Left ventricle myocardium inferior (tissue), 1 donor: ENCODE measurements at regions not wholly inside any gene's neighbourhood (a gene's known extent, or its start where the extent isn't known, plus 50 kb on each side); places are given as distances from the start of the nearest gene placed in this dataset.

ENCODE experiments used
- DNase-seq: peaks from one replicate; pipeline ENCODE4 v3.0.0-alpha.2; 2020
- H3K27ac ChIP-seq: fragments of 200-600 bp; replicated peaks from 2 replicates; pipeline ENCODE4 v1.8.0; 2021
- H3K27me3 ChIP-seq: fragments of 200-600 bp; 2 replicates; pipeline ENCODE4 v1.8.0; 2021; ENCODE audit warnings: low read depth
- H3K36me3 ChIP-seq: fragments of 200-600 bp; 2 replicates; pipeline ENCODE4 v1.8.0; 2021
- H3K4me1 ChIP-seq: fragments of 200-600 bp; 2 replicates; pipeline ENCODE4 v1.8.0; 2021
- H3K4me3 ChIP-seq: fragments of 200-600 bp; 2 replicates; pipeline ENCODE4 v1.8.0; 2021; ENCODE audit warnings: mild to moderate bottlenecking, moderate library complexity
- H3K9me3 ChIP-seq: fragments of 200-600 bp; replicated peaks from 2 replicates; pipeline ENCODE4 v1.8.0; 2021
- CTCF ChIP-seq: fragments of 200-600 bp; IDR thresholded peaks from 2 replicates; pipeline ENCODE4 v1.8.0; 2021; ENCODE audit warnings: antibody characterized with exemption, mild to moderate bottlenecking, borderline replicate concordance
- intact Hi-C: fragments of 100-400 bp; cut with micrococcal nuclease; formaldehyde crosslinking; loops from one replicate; pipeline ENCODE4 v1.11.0; 2022
- donor health status: DM: no; HTN: yes; CAD: no; lungs with severe emphysema.

GRCh38 chr1:193606035-193606434, 419.6 kb upstream of the B3GALT2 start:
- H3K4me3 ChIP-seq: no peak overlapping the region
- no peaks in the 10 kb centered on the region for H3K4me1 ChIP-seq
- peaks cover 10% of the 10 kb centered on the region for H3K9me3 ChIP-seq
- intact Hi-C loops: no loop called here
- TF ChIP-seq CTCF: no peak
- no peak for DNase-seq
- H3K36me3 ChIP-seq: no peaks in the 10 kb centered on the region
- H3K27me3 ChIP-seq: no peaks in the 10 kb centered on the region
- no peak overlapping the region for H3K27ac ChIP-seq

DNA sequence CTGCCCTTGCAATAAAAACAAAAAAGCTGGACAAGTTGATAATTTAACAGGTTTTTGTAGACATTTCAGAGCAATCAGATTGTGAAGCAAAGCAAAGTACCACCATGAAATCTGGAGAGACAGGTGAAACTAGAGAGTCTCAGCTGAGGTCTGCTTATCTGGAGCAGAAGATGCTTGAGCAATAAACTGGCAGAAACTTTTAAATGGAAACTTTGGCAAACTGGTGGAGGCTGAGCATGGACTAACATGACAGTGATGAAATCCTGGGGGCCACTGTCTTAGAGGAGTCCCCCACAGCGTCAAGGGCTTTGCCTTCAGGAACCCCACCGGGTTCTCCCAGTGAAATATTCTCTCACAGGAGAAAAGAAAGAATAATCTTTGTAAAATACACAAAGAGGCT, 416.3 kb upstream of the B3GALT2 start:
- no peaks in the 10 kb centered on the region for H3K36me3 ChIP-seq
- intact Hi-C loops: no loop called here
- TF ChIP-seq CTCF: no peak

GRCh38 chr1:193593147-193593885, 406.9 kb upstream of the B3GALT2 start:
- no peaks in the 10 kb centered on the region for H3K36me3 ChIP-seq
- H3K9me3 ChIP-seq: no peaks in the 10 kb centered on the region
- intact Hi-C loops: no loop called here
- H3K27ac ChIP-seq: no peak overlapping the region
- H3K4me1 ChIP-seq: peaks cover 22% of the 10 kb centered on the region
- no peak overlapping the region for H3K4me3 ChIP-seq
- DNase-seq: no peak
- no peaks in the 10 kb centered on the region for H3K27me3 ChIP-seq
- no peak for TF ChIP-seq CTCF

More for the DNA sequence above, 416.3 kb upstream of the B3GALT2 start:
- H3K4me3 ChIP-seq: no peak overlapping the region
- H3K27me3 ChIP-seq: no peaks in the 10 kb centered on the region
- no peaks in the 10 kb centered on the region for H3K9me3 ChIP-seq
- no peak overlapping the region for H3K27ac ChIP-seq
- no peaks in the 10 kb centered on the region for H3K4me1 ChIP-seq
- no peak for DNase-seq

GRCh38 chr1:193592317-193592716, 405.9 kb upstream of the B3GALT2 start:
- Histone ChIP-seq H3K27me3 (no peaks in the 10 kb centered on the region), H3K9me3 (no peaks in the 10 kb centered on the region), H3K27ac (no peak overlapping the region), H3K4me1 (peaks cover 23% of the 10 kb centered on the region), H3K36me3 (no peaks in the 10 kb centered on the region), H3K4me3 (no peak overlapping the region)
- intact Hi-C loops: no loop called here
- no peak for TF ChIP-seq CTCF
- DNase-seq: no peak

GRCh38 chr1:193590102-193590501, 403.7 kb upstream of the B3GALT2 start:
- Histone ChIP-seq H3K4me3 (no peak overlapping the region), H3K9me3 (no peaks in the 10 kb centered on the region), H3K4me1 (peaks cover 23% of the 10 kb centered on the region), H3K27ac (peak overlapping the region; percentile 18), H3K36me3 (no peaks in the 10 kb centered on the region), H3K27me3 (no peaks in the 10 kb centered on the region)
- intact Hi-C loops: no loop called here
- DNase-seq: no peak
- no peak for TF ChIP-seq CTCF
